NCI-H446 treated with DMSO at 0.1 percent for 48 hours (cell line): ENCODE measurements at regions not wholly inside any gene's neighbourhood (a gene's known extent, or its start where the extent isn't known, plus 50 kb on each side); places are given as distances from the start of the nearest gene placed in this dataset.

ENCODE experiments used
- DNase-seq: peaks from one replicate; lab custom pipeline; 2025; lab: John Stamatoyannopoulos, UW

GRCh38 chr10:10515479-10516204, 502.0 kb upstream of the CELF2 start:
- no peak for DNase-seq

GRCh38 chr10:10516346-10517130, 501.1 kb upstream of the CELF2 start:
- no peak for DNase-seq

- no peak for DNase-seq
These were observed 499.8 kb upstream of the CELF2 start for GRCh38 chr10:10517866-10518265.

- DNase-seq, result no peak
These were observed 498.0 kb upstream of the CELF2 start for GRCh38 chr10:10519674-10520073.

GRCh38 chr10:10520491-10521385, 496.9 kb upstream of the CELF2 start:
- DNase-seq, result no peak

GRCh38 chr10:10526846-10527245, 490.8 kb upstream of the CELF2 start:
- no peak for DNase-seq

- no peak for DNase-seq
These were observed 489.7 kb upstream of the CELF2 start for GRCh38 chr10:10527861-10528562.

GRCh38 chr10:10528563-10528910, 489.1 kb upstream of the CELF2 start:
- DNase-seq, result no peak

- no peak for DNase-seq
These were observed 487.4 kb upstream of the CELF2 start for GRCh38 chr10:10530313-10530712.

GRCh38 chr10:10532236-10532635, 485.4 kb upstream of the CELF2 start:
- peak; percentile 36 for DNase-seq

- DNase-seq, result no peak
These were observed 484.8 kb upstream of the CELF2 start for GRCh38 chr10:10532826-10533225.

- DNase-seq, result no peak
These were observed 484.2 kb upstream of the CELF2 start for GRCh38 chr10:10533437-10533836.

- DNase-seq, result no peak
These were observed 479.3 kb upstream of the CELF2 start for GRCh38 chr10:10538326-10538725.

GRCh38 chr10:10540398-10540797, 477.3 kb upstream of the CELF2 start:
- no peak for DNase-seq

GRCh38 chr10:10542477-10542876, 475.2 kb upstream of the CELF2 start:
- DNase-seq, result no peak

GRCh38 chr10:10544890-10545289, 472.8 kb upstream of the CELF2 start:
- no peak for DNase-seq

- DNase-seq, result no peak
These were observed 471.9 kb upstream of the CELF2 start for GRCh38 chr10:10545771-10546170.

GRCh38 chr10:10551596-10552301, 465.9 kb upstream of the CELF2 start:
- DNase-seq, result no peak

GRCh38 chr10:10552948-10553347, 464.7 kb upstream of the CELF2 start:
- DNase-seq, result no peak

- DNase-seq, result no peak
These were observed 453.4 kb upstream of the CELF2 start for GRCh38 chr10:10564081-10564794.

- DNase-seq, result no peak
These were observed 440.7 kb upstream of the CELF2 start for GRCh38 chr10:10576937-10577336.
